ENCODE measurements at regions not wholly inside any gene's neighbourhood (a gene's known extent, or its start where the extent isn't known, plus 50 kb on each side); places are given as distances from the start of the nearest gene placed in this dataset.

DNA sequence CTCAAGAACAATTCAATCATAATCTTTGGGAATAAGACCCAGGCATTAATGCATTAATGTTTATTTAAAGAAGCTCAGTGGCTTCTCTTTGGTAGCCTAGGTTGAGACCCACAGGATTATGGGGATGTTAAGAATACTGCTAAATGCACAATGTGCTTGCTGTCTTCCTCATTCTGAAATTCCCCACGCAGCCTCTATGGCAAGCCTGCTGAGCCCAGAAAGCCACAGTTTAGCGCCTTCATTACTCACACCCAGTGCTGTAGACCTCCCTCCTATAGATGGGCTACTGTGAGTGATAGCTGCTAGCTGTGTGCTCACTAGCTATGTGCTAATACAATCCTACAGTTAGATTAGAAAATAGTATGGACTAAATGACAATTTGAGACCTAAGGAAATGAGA lies 90.6 kb downstream of the TNFSF13B start:
- in situ Hi-C loops (cut with MboI; ENCODE audit: low sequenced_read_pairs), result no loop called here

DNA sequence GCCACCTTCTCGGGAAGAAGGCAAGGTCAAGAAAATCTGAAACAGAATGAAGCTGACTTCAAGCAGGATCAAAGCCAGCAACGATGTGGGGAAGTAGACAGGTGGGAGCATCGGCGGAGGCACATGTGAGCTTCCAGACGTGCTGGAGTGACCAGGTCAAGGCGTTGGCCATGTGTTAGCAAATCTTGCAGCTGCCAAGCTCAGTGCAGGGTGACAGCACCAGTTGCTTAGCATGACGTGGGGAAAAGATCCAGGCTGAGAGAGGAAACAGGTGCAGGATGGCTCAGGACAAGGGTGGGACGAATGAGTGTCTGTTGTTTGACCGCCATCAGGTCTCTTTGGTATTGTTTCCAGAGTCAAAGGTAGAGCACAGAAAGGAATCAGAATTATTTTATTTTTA lies 92.3 kb downstream of the TNFSF13B start:
- in situ Hi-C loops (cut with MboI; ENCODE audit: low sequenced_read_pairs), result no loop called here

DNA sequence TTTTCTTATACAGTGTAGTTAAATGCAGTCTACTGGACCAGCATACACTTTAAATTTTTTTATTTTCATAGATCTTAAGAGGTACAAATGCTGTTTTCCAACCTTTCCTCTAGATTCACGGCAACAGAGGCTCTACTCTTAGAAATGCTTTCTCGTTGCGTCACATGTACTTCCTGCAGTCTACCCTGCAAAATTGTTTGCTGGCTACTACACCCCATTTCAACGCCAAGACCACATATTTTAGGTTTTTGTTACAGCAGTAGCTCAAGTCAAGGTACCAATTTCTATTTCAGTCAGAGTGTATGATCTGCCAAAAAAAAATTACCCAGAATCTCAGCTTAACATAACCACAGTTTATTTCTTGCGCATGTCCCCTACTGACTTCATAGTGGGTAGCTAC lies 94.1 kb downstream of the TNFSF13B start:
- in situ Hi-C loops (cut with MboI; ENCODE audit: low sequenced_read_pairs), result no loop called here

DNA sequence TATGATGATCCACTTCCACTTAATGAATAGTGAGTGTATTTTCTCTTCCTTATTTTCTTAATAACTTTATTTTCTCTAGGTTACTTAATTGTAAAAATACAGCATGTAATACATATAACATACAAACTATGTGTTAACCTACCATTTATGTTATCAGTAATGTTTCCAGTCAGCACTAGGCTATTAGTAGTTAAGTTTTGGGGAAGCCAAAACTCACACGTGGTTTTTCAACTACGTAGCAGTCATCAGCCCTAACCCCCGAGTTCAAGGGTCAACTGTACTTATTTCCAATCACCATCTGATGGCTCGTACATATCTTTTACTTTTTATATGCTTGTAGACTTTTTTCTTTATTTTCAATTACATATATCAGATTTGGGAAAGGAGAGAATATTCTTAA lies 95.7 kb downstream of the TNFSF13B start:
- in situ Hi-C loops (cut with MboI; ENCODE audit: low sequenced_read_pairs), result no loop called here

DNA sequence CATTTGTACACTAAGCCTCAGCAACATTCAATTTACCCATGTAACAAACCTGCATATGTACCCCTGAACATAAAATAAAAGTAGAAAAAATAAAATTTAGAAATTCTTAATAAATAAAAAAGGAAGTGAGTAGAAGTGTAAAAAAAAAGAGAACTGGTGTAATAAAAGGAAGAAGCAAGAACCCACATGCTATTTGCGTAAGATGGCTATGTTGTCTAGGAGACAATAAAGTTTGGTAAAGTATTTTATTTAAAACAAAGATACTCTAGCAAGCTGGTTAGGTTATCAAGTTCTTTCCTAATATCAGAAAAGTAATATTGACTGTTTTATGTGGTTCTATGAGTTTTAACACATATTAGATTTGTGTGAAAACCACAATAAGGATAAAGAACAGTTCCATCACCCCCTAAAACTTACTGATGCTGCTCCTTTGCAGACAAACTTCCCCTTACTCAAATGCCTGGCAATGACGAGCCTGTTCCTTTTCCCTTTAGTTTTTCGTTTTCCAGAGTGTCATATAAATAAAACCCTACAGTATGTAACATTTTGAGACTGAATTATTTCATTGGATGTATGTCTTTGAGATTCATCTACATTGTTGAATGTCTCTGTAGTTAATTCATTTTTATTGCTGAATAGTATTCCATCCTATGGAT lies 98.9 kb downstream of the TNFSF13B start:
- in situ Hi-C loops (cut with MboI; ENCODE audit: low sequenced_read_pairs), result no loop called here

DNA sequence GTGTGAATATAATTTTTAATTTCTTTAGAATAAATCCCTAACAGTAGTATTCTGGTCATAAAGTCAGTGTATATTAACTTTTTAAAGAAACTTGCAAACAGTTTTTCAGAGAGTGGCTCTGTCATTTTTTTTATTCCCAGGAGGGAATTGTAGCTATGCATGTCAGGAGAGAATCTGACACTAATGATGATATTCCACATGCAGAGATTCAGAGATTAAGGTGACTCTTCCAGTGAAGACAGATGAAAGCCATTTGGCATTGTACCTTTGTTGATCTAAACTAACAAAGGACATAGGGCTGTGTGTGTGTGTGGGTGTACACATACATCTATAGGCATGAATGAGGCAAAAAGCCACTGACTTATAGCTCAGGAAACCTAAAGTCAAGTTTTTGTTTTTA lies 99.9 kb downstream of the TNFSF13B start:
- in situ Hi-C loops (cut with MboI; ENCODE audit: low sequenced_read_pairs), result no loop called here

DNA sequence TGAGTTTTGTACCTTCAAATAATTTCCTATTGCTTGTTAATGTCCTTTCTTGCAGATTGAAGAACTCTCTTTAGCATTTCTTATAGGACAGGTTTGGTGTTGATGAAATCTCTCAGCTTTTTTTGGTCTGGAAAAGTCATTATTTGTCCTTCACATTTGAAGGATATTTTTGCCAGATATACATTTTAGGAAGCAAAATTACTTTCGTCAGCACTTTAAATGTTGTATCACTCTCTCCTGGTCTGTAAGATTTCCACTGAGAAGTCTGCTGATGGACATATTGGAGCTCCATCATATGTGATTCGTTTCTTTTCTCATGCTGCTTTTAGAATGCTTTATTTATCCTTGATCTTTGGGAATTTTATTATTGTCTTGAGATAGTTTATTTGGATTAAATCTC lies 105.5 kb downstream of the TNFSF13B start:
- in situ Hi-C loops (cut with MboI; ENCODE audit: low sequenced_read_pairs), result no loop called here

DNA sequence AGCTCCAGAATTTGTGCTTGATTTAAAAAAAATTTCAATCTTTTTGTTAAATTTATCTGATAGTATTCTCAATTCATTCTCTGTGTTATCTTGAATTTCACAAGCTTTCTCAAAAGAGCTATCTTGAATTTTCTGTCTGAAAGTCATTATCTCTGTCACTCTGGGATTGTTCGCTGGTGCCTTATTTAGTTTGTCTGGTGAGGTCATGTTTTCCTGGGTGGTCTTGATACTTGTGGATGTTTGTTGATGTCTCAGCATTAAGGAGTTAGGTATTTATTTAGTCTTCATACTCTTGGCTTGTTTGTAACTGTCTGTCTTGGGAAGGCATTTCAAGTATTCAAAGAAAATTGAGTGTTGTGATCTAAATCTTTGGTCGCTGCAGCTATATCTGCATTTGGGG lies 106.3 kb downstream of the TNFSF13B start:
- in situ Hi-C loops (cut with MboI; ENCODE audit: low sequenced_read_pairs), result no loop called here

DNA sequence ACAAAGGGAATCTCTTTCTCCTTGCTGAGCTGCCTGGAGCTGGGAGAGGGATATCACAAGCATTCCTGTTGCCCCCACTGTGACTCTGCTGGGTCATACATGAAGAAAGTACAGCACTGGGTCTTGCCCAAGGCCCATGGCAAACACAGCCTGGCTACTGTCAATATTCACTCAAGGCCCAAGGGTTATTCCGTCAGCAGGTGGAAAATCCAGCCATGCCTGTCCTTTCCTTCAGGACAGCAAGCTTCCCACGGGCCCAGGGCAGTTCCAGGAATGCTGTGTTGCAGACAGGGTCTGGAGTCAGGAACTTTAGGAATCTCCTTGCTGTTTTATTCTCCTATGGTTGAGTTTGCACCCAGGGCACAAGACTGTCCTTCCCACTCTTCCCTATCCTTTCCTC lies 106.8 kb downstream of the TNFSF13B start:
- in situ Hi-C loops (cut with MboI; ENCODE audit: low sequenced_read_pairs), result no loop called here

DNA sequence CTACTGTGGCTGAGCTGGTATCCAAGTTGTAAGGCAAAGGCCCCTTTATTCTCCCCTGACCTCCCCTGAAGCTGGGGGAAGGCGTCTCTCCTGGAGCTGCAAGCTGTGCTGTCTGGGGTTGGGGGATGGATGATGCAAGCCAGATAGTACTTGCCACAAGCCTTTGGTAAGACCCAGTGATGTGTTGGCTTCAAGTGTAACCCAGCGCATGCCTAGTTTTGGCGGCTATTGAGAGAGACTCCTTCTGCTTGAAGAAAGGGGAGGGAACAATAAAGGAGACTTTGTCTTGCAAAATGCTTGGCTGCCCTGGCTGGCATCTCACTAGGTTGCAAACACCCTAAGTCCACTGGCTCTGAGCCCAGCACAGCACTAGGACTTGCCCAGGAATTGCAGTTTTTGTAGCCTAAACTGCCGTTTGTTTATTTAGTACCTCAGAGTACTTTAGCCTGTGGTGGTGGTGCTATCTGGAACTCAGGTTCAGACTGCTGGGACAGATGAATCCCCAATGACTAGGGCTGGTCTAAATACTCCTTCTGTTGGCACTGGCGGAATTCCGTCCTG lies 108.2 kb downstream of the TNFSF13B start:
- in situ Hi-C loops (cut with MboI; ENCODE audit: low sequenced_read_pairs), result no loop called here

DNA sequence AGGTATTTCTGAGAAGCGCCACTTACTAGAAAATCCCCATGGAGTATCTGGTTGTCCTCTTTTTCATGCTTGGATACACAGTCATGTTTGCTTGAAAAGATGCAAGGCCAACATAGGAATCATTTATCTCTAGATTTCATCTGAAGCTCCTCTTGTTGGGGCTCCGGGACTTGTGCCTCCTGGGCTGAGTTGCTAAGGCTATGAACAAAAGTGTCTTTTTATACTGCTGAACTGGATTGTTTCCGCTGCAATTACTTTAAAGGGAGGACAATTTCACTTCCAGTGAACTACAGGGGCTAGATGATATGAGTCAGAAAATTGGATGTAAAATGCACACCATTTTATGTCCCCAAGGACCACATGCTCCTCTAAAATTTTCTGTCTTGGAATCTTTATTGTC lies 114.1 kb downstream of the TNFSF13B start:
- in situ Hi-C loops (cut with MboI; ENCODE audit: low sequenced_read_pairs), result no loop called here

DNA sequence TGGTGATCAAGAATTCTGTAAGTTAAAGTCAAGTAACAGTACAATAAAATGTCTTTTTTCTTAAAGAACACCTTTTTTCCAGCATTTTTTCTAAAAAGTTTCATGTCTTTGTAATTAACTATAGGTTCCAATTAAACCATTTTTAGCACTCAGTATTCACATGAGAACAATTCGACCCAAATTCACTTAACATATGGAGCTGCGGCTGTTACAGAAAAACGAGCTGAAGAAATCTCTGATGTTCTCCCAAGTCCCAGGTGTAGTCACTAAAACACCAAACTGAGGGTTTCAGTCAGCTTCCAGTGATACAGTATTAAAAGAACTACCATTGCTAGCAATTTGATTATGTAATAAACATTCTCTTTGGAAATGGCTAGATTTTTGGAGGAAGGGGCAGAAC lies 117.6 kb downstream of the TNFSF13B start:
- in situ Hi-C loops (cut with MboI; ENCODE audit: low sequenced_read_pairs), result no loop called here

DNA sequence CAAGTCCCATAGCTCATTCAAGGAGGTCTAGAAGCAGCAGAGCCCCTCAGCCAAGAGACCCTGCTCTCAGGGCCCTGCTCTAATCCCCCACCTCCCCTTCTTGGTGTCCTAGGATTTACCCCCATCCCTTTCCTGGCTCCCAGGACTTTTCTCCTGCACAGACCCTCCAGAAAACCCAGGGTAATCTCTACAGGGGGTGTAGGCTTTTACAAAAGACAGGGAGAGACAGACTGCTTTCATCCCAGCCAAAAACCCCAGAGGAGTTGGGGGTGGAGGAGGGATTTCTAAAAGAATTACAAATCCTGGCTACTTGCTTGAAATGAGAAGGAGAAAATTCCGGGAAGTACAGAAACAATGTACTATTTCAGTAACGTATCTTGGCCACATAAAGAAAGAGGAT lies 133.3 kb downstream of the TNFSF13B start:
- in situ Hi-C loops (cut with MboI; ENCODE audit: low sequenced_read_pairs), result no loop called here

DNA sequence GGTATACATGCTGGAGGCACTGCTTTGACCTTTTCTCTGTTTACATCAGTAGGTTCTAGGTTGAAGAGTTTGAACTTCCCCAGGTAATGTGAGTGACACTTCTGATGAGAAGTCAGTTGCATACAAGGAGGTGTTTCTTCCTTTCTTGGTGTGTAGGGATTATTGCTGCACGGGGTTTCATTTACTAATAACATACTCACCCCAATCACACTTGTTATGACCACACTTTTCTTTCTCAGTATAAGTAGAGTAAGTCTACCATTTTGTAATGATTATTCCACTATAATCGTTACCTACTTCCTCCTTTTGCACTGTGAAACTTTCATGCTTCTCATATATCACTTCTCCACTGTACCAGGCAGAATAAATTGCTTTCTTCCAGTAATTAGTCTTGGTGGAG lies 138.0 kb downstream of the TNFSF13B start:
- in situ Hi-C loops (cut with MboI; ENCODE audit: low sequenced_read_pairs), result no loop called here

DNA sequence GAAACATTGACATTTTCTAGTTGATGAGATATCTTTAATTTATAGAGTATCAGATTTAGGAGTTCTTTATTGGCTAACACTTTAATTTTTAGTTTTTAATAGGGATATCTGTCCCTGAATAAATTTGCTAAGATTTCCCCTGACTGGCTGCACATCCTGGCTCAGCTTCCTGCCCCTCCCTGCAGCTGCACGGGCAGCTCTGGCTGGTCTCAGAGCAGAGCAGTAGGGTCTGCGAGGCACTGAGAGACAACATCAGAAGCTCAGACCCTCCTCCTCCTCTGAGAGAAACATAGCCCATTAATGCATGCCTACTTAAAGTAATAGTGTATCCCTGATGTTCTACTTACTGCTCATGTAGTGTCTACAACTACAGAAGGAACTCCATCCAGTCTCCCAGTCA lies 139.2 kb downstream of the TNFSF13B start:
- in situ Hi-C loops (cut with MboI; ENCODE audit: low sequenced_read_pairs), result no loop called here

DNA sequence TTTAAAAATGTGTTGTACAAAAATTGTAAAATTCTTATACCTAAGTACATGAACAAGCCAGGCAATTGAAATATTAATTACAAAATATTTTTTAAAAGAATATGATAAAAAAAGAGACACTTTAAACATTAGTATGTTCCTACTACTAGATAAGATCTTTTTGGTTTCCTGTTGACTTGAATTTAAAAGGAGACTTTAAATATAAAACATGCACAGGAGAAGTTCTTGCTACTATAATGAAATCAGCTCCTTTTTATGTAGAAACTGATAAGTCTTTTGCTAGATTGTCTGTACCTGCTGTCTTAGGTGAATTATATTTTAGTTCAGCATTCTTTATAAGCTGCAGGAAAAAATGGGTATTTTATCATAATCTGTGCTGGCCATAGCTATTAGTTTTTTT lies 140.2 kb downstream of the TNFSF13B start:
- in situ Hi-C loops (cut with MboI; ENCODE audit: low sequenced_read_pairs), result no loop called here

DNA sequence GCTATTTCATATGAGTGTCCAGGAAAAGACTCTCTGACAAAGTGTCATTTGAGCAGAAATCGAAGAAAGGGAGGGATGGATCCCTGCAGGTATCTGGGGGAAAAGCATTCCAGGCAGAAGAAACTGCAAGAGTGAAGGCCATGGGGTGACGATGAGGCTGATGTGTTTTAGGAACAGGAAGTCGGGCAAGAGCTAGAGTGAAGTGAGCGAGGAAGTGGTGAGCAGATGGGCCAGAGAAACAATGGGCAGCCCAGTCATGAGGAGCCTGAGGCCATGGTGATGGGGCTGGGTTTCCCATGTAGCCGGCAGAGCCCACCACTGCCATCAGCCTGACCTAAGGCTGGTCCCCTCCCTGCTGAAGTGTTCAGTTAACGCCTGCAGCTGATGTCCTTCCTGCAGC lies 150.2 kb downstream of the TNFSF13B start:
- in situ Hi-C loops (cut with MboI; ENCODE audit: low sequenced_read_pairs), result no loop called here

DNA sequence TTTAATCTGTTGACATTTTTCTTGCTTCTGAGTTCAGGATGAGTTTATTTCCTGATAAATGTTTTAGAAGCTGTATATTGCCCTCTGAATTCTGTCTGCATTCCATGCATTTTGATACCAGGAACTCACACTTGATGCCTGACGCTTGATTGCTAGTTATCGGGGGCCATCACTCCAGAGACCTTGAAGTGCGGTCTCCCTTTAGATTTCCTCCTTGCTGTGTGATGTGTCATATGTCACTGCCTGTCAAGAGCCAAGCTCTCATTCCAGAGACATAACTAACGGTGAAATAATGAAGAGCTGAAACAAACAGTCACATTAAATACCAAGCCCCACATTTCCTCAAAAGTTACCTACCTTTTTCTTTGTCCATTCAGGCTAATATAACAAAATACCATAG lies 155.5 kb downstream of the TNFSF13B start:
- in situ Hi-C loops (cut with MboI; ENCODE audit: low sequenced_read_pairs), result no loop called here

DNA sequence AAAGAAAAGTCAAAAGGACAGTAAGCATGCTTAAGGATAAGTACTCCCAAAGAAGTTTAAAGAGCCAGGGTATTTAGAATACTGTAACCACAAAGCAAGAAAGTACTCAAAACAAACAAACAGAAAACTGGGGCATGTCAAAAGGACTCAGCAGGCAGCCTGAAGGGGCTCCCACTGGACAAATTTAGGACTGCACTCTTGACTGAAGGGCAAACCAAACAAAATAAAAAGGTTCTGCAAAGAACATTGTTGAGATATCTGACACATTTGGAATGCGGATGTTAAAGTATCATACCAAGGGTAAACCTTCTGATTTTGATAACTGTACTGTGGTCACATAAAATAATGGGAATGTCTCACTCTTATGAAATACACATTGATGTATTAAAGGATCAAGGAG lies 157.4 kb downstream of the TNFSF13B start:
- in situ Hi-C loops (cut with MboI; ENCODE audit: low sequenced_read_pairs), result no loop called here

DNA sequence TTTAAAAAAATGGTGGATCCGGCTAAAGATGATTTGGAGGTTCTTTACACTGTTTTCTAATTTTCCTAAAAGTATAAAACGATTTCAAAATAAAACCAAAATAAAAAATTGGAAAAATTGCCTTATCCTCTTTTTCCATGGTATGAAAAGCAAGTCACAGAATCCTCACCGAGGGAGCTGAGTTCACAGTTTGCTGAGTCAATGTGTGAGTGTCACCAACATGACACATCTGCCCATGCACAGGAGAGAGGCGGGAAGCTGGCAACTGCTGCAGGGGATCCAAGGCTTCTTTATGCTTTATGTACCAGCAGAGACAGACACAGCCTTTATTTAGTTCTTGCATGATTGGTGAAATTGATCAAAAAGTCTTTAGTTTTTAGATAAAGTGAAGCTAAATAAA lies 157.8 kb downstream of the TNFSF13B start:
- in situ Hi-C loops (cut with MboI; ENCODE audit: low sequenced_read_pairs), result no loop called here

DNA sequence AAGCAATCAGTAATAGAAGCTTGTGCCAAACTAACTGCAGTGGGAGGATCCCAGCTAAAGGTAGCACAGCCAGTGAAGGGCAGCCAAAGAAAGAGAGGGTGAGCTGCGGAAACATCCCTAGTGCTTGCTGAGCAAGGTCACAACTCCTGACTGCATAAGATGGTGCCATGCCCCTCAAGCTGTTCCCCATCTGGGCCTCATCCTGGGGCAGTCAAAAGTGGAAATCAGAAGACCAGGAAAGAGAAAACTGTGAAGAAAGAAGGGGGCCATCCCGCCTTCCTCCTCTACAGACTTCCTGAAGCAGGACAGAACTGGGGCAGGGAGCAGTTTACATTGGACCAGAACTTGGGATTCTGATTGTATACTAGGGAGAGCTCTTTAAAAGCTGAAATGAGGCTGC lies 159.2 kb downstream of the TNFSF13B start:
- in situ Hi-C loops (cut with MboI; ENCODE audit: low sequenced_read_pairs), result no loop called here

DNA sequence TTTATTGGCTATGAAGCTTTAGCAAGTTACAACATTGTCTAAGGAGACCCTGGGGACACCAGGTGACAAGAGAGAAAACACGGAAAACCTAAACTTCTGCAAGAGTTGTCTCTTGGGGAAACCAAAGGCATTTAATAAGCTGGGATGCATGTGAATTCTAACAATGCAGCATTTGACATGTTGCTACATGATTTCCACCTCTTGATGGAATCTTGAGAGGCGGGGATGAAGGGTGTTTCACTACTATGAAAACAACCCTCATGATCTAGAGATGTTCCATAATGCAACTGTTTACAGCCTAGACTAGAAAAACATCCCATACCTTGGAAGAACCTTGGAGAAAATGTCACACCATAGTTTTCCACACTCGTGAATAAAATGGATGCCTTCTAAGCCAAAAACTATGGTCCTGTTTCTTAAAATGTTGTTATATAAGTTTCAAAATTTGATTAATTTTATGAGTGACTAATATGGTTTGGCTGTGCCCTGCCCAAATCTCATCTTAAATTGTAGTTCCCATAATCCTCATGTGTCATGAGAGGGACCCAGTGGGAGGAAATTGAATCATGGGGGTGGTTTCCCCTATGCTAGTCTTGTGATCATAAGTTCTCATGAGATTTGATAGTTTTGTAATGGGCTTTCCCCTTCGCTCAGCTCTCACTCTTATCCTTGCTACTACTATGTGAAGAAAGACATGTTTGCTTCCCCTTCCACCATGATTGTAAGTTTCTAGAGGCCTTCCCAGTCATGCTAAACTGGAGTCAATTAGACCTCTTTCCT lies 164.6 kb downstream of the TNFSF13B start:
- in situ Hi-C loops (cut with MboI; ENCODE audit: low sequenced_read_pairs), result no loop called here
